ENCODE measurements at regions not wholly inside any gene's neighbourhood (a gene's known extent, or its start where the extent isn't known, plus 50 kb on each side); places are given as distances from the start of the nearest gene placed in this dataset.

GRCh38 chr9:80156262-80156661, 584.5 kb downstream of the TLE4 start:
- H3K36me3 ChIP-seq (ENCODE audit: control insufficient read depth in 2 of 2, insufficient read depth in 2 of 2, low read length in 1 of 2): no peaks in the 10 kb centered on the region
- DNase-seq (ENCODE audit: low read depth, low spot score) (no peak), ATAC-seq (no peak), FAIRE-seq (no peak)
- no TSS peak for BruUV-seq (replicated peaks)
- no peaks in the 10 kb centered on the region for H3K4me1 ChIP-seq (ENCODE audit: control insufficient read depth, insufficient read depth, low read length)
- no peak overlapping the region for H3K4me2 ChIP-seq (ENCODE audit: control insufficient read depth, insufficient read depth)
- H3K4me3 ChIP-seq: no peak overlapping the region
- no peaks in the 10 kb centered on the region for H3K9me3 ChIP-seq (replicated peaks; ENCODE audit: control insufficient read depth, insufficient read depth, low read length)
- ChIA-PET POLR2A (no interaction called here), SMC1A (ENCODE audit: uncharacterized antibody, unreplicated experiment) (interaction anchor here (2.0 kb wide), 1 partner anchor 16 kb away, joined by 5 read pairs; no protein-coding TSS in a partner anchor), RAD21 (ENCODE audit: unreplicated experiment) (no interaction called here), CTCF (no interaction called here)
- H3K27ac ChIP-seq (ENCODE audit: control insufficient read depth, insufficient read depth): no peak overlapping the region
- no peak overlapping the region for H3K9ac ChIP-seq (ENCODE audit: control insufficient read depth, insufficient read depth, low read length)
- TF ChIP-seq POLR2AphosphoS2 (IDR thresholded peaks at IDR 0.05; ENCODE audit: low read depth, low read length): no peak
- in situ Hi-C loops (cut with MboI) (no loop called here), intact Hi-C loops (cut with micrococcal nuclease; ENCODE audit: unreplicated experiment) (no loop called here)
- WGBS (ENCODE audit: insufficient coverage, insufficient replicate concordance, low lambda C conversion rate, missing lambda C conversion rate): 75% methylated on average over 2 of the region's 2 CpGs
- no peak overlapping the region for H2AFZ ChIP-seq (ENCODE audit: control insufficient read depth, low read depth, low read length)
- H4K20me1 ChIP-seq (ENCODE audit: control insufficient read depth, insufficient read depth): no peaks in the 10 kb centered on the region
- H3K27me3 ChIP-seq (replicated peaks in 1 of 2; ENCODE audit: control insufficient read depth in 2 of 2, insufficient read depth in 2 of 2, low read length in 1 of 2): no peaks in the 10 kb centered on the region
- no peaks in the 10 kb centered on the region for H3K79me2 ChIP-seq (ENCODE audit: control insufficient read depth, insufficient read depth, low read length)

GRCh38 chr9:80147866-80148265, 576.1 kb downstream of the TLE4 start:
- CTCF ChIA-PET: interaction anchor here (0.6 kb wide), 1 partner anchor 19 kb away, joined by 3 read pairs; no protein-coding TSS in a partner anchor
- no peak overlapping the region for H2AFZ ChIP-seq (ENCODE audit: control insufficient read depth, low read depth, low read length)
- 54% methylated on average over 3 of the region's 3 CpGs for WGBS (ENCODE audit: insufficient coverage, insufficient replicate concordance, low lambda C conversion rate, missing lambda C conversion rate)
- H3K9me3 ChIP-seq (replicated peaks; ENCODE audit: control insufficient read depth, insufficient read depth, low read length): no peaks in the 10 kb centered on the region
- no peak for DNase-seq (ENCODE audit: low read depth, low spot score)
- no peak overlapping the region for H3K27ac ChIP-seq (ENCODE audit: control insufficient read depth, insufficient read depth)
- no peaks in the 10 kb centered on the region for H3K36me3 ChIP-seq (ENCODE audit: control insufficient read depth in 2 of 2, insufficient read depth in 2 of 2, low read length in 1 of 2)
- TF ChIP-seq ASH2L (IDR thresholded peaks at IDR 0.05; ENCODE audit: borderline replicate concordance, low read depth) (no peak), POU2F2 (IDR thresholded peaks at IDR 0.05; ENCODE audit: borderline replicate concordance, low read depth, low read length) (no peak), ZZZ3 (IDR thresholded peaks at IDR 0.05; ENCODE audit: control insufficient read depth, insufficient read length, low read depth) (no peak), MLLT1 (IDR thresholded peaks at IDR 0.05) (no peak), CHD2 (IDR thresholded peaks at IDR 0.05; ENCODE audit: borderline replicate concordance, low read depth, low read length) (no peak), ZSCAN29 (IDR thresholded peaks at IDR 0.05) (no peak), SP1 (IDR thresholded peaks at IDR 0.05; ENCODE audit: low read depth, low read length) (no peak), MEF2B (IDR thresholded peaks at IDR 0.05; ENCODE audit: partially characterized antibody, poor library complexity, severe bottlenecking) (no peak), NBN (IDR thresholded peaks at IDR 0.05) (no peak), CEBPB (IDR thresholded peaks at IDR 0.05; ENCODE audit: borderline replicate concordance in 1 of 2, low read depth in 2 of 2, low read length in 2 of 2) (no peak), BACH1 (IDR thresholded peaks at IDR 0.05; ENCODE audit: borderline replicate concordance) (no peak)
- no peaks in the 10 kb centered on the region for H3K4me1 ChIP-seq (ENCODE audit: control insufficient read depth, insufficient read depth, low read length)
- no peaks in the 10 kb centered on the region for H3K79me2 ChIP-seq (ENCODE audit: control insufficient read depth, insufficient read depth, low read length)
- no TSS peak for BruUV-seq (replicated peaks)
- no peak for ATAC-seq
- no peak for FAIRE-seq
- no peak overlapping the region for H3K4me2 ChIP-seq (ENCODE audit: control insufficient read depth, insufficient read depth)
- intact Hi-C loops (cut with micrococcal nuclease; ENCODE audit: unreplicated experiment) (no loop called here), in situ Hi-C loops (cut with MboI) (no loop called here)
- POLR2A ChIA-PET: no interaction called here
- H3K27me3 ChIP-seq (replicated peaks in 1 of 2; ENCODE audit: control insufficient read depth in 2 of 2, insufficient read depth in 2 of 2, low read length in 1 of 2): no peaks in the 10 kb centered on the region
- H3K9ac ChIP-seq (ENCODE audit: control insufficient read depth, insufficient read depth, low read length): no peak overlapping the region
- RAD21 ChIA-PET (ENCODE audit: unreplicated experiment): no interaction called here
- H3K4me3 ChIP-seq: no peak overlapping the region
- SMC1A ChIA-PET (ENCODE audit: uncharacterized antibody, unreplicated experiment): no interaction called here
- no peaks in the 10 kb centered on the region for H4K20me1 ChIP-seq (ENCODE audit: control insufficient read depth, insufficient read depth)

Measured in GM12878 (cell line).